NCI-H187 (cell line): ENCODE measurements at regions not wholly inside any gene's neighbourhood (a gene's known extent, or its start where the extent isn't known, plus 50 kb on each side); places are given as distances from the start of the nearest gene placed in this dataset.

ENCODE experiments used
- DNase-seq, 2 experiments: peaks; one replicate each; lab custom pipeline; 2025; lab: John Stamatoyannopoulos, UW

GRCh38 chr1:219313961-219314360, 140.3 kb downstream of the LYPLAL1 start:
- DNase-seq, result no peak

DNA sequence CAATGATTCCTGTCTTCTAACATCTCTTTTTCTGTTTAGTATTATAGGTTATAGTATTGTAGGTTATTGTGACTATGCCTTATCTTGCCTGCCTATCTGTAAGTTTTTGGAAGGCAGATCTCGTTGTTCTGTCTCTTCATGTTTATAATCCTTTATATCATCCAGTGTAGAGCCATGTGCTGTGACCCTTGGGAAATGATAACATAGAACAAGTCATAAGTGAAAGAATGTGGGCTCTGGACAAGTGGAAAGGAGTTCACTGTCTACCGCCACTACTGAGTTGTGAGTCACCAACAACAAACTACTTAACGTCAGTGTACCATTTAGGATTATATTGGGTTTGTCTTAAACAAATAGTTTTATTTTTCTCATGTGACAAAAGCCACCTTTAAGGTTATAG, 139.3 kb downstream of the LYPLAL1 start:
- DNase-seq, result no peak

DNA sequence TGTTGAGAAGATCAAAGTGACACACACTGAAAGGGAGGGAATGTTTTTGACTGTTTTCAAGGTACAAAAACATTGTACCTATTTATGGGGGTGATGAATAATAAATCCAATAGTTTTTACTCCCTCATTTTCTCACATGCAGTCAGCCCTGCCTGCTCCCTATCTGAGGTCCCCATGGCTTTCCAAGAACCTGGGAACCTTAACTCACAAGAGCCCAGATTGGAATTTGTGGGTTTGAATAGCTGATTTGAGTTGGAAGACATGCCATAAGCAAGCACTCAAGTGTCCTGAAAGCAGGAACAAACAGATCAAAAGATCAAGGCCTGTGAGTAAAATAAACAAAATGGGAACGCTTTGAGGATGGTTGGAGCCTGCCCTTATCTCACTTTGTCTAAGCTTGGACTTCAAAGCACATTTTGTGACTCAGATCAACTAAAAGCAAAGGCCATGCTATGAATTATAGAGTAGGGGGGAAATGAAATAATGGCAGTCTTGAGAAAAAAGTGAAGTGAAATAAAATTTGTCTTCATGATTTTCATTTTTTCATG, 136.6 kb downstream of the LYPLAL1 start:
- no peak for DNase-seq

- DNase-seq, result no peak
These were observed 134.7 kb downstream of the LYPLAL1 start for GRCh38 chr1:219308367-219308766.

- DNase-seq, result no peak
These were observed 130.8 kb downstream of the LYPLAL1 start for GRCh38 chr1:219304227-219305226.

- DNase-seq, result no peak
These were observed 129.0 kb downstream of the LYPLAL1 start for GRCh38 chr1:219302697-219303096.

DNA sequence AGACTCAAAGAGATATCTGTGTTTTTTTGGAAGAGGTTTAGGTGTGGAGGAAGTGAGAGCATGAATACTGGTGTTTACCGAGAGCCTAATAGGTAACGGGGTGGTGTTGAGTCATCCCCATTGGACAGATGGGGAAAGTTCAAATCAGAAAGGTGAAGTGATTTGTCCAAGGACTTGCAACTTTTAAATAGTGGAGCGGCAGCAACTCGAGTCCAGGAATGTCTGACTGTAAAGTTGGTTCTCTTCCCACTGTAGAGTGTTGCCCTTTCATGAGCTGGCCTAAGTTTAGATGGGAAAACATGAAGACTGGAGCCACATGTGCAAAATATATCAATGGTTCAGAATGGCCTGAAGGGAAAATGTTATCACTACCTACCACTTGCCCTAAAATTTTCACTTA, 125.7 kb downstream of the LYPLAL1 start:
- no peak for DNase-seq

DNA sequence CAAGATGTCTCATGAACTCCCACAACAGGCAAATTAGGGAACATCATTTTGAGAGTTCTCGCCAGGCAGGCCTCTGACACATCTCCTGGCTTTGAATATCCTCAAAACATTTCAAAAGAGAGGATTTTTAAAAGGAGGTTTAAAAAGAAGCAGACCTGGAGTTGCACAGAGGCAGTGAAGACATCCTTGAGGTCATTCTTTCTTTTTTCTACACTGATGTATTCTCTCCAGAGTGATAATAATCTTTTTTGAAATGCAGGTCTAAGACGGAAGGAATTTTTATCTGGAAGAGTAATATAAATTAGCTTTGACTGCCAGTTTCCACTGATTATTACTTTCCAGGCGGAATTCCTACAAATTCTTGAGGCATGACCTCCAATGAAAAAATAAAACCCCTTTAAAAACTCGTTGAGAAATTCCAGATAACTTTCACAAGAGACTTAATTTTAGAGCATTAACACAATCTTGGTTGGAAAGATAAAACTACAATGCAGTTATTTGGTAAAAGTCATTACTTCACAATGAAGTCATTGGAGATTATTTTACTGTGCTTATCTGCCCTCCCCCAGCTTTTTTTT, 125.0 kb downstream of the LYPLAL1 start:
- no peak for DNase-seq

DNA sequence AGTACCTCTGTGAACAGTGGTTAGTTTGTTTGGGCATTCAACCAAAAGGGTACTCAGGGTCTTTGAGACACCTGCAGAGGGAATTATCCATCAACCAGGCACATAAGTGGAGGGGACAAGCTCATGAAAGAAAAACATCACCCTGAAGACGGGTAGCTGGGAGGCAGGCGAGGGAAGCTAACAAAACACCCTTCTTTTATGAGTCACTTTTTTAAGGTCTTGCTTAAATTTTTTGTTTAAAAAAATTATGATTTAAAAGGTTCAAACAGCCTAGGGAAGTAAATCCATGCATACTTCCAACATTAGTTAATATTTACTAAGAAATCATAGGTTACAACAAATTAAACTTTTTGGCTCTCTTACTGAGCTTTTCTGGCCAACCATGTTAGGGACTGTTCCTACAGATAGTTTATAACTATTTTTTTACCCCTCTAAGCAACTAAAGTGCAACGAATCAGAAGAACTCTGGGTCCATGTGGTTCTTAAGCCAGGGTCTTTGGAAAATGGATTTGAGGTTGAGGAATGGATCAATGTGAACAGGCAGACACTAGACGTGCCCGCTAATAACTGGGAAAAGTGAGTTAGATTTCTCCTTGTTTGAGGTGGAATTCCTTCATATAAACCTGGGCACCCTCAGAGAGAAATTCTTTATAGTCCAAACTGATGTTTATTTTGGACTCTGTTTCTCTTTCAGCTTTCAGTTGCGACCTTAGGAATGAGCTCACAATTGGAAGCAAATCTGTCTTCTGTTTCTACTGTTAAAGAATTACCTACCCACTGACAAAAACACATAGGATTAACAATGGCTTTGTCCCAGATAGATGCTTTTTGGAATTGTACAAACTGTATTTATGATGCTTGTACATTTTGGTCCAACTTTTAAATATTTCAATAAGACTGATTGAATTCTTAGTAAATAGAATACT, 123.0 kb downstream of the LYPLAL1 start:
- no peak for DNase-seq

- no peak for DNase-seq
These were observed 120.6 kb downstream of the LYPLAL1 start for GRCh38 chr1:219294251-219294650.

- no peak for DNase-seq
These were observed 119.7 kb downstream of the LYPLAL1 start for GRCh38 chr1:219293410-219293809.

GRCh38 chr1:219292999-219293398, 119.3 kb downstream of the LYPLAL1 start:
- no peak for DNase-seq

- no peak for DNase-seq
These were observed 118.7 kb downstream of the LYPLAL1 start for GRCh38 chr1:219292341-219292740.

DNA sequence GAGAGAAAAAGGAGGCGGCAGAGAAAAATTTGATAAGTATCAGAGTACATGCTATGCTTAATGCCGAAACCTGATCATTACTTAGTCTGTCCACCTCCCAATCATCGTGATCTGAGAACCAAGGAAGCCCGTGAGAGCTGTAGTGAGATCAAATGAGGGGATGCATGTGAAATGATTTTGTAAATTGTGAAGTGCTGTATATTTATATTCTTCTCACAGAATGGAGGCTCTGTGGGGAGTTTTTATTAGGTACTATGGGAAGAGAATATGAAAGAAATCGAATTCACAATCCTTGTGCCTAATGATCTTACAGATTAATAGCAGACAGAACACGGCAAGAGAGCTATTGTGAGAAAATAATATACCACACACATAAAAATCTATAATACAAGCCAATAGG, 115.5 kb downstream of the LYPLAL1 start:
- DNase-seq, result no peak

DNA sequence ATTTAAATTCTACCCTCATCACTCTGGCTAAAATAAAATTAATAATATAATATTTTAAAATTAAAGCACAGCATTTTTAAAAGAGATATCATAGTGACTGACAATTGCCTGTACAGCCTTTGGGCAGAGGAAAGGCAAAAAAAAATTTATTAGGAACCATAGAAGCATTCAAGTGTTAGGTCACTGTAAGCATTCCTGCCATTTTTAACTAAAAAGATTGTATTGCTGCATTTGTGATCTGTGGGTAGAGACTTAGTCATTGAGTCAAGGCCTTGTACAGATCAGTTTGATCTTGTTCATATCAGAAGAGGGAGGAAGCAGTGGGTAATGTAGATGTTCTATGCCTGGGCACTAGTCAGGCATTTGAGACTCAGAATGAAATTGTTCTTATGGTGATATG, 109.9 kb downstream of the LYPLAL1 start:
- DNase-seq, result no peak

- no peak for DNase-seq
These were observed 108.2 kb downstream of the LYPLAL1 start for GRCh38 chr1:219281831-219282230.

GRCh38 chr1:219279017-219279770, 105.5 kb downstream of the LYPLAL1 start:
- no peak for DNase-seq

DNA sequence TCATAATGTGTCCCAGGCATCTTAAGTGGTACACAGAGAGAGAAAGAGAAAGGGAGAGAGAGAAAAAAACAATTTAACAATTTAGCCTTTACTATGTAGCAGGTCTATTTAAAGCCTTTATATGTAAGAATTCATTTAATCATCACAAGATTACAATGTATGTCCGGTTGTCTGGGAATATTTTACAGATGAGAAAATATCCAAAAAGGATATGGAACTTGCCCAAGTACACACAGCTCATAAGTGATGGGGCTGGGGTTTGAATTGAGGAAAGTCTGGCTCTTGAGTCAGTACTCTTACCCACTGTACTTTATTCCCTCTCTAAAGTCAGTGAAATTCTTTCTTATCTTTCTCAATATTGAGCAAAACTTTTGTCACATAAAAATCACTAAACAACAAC, 104.6 kb downstream of the LYPLAL1 start:
- no peak for DNase-seq

DNA sequence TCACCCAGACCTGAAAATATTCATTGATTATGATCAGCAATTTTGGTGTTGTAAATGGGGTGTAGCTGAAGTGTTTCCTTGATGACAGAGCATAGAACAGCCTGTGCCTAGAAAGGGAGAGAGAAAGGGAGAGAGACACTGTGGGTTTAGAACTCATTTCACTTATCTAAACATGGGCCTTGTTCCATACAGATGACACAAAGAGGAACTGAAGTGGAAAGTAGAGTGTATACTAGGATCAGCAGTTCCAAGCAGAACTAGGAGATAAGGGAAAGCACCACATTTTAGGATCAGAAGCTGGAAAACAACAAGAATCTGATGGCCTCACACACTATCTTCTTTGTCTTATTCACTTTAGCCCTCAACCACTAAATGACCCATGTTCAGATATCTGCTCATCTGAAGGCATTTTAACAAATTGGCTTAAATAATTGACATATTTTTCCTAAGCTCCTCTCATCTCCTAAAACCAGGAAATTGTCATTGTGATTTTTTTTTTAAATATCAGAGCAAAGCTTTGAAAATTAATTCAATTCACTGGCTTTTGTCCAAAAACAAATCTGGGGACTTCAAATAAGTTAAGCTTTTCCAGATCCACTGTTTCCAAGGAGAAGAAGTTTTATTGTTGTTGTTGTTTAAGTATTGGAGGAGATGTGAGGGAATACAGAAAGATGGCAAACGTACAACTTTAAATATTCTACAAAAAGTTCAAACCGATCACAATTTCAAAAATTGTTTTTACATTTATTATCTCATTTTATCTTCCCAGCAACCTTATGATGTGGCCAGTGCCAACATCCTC, 103.8 kb downstream of the LYPLAL1 start:
- no peak for DNase-seq

- DNase-seq, result no peak
These were observed 102.5 kb downstream of the LYPLAL1 start for GRCh38 chr1:219276049-219276738.
